GM12873 (cell line): ENCODE measurements at regions not wholly inside any gene's neighbourhood (a gene's known extent, or its start where the extent isn't known, plus 50 kb on each side); places are given as distances from the start of the nearest gene placed in this dataset.

Experiments used
- TF ChIP-seq, protein P1 (sequence below): IDR thresholded peaks from 2 replicates; pipeline ENCODE4 v1.5.1; 2012; ENCODE audit warnings: low read depth, mild to moderate bottlenecking, moderate library complexity, low read length, control low read depth; ENCODE audit not compliant: insufficient read depth; ENCODE audit errors: missing control alignments

DNA sequence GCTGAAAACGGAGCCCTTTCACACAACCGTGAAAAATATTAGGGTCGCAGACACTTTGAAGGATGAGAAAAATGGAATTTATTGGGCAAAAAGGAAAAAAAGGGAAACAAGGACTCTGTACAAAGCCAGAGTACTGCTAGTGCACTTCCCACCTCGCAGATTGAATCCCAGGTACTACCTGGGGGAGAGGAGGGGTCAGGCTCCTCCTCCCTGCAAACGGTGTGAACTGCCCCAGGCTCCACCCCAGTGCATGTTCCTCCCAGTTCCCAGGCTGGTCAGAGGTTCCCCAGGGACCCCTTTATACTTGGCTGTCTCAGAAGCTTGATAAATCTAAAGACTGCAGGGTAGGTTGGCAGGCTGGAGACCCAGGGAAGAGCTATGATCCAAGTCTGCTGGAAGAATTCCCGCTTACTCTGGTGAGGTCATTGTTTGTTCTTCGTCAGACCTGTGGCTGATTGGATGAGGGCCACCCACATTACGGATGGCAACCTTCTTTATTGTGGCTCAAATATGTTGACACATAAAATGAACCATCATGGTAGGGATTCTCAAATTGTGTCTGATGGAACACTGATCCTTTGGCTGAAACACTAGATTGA, 290.4 kb upstream of the POU3F3 start:
- TF ChIP-seq, protein P1, sequence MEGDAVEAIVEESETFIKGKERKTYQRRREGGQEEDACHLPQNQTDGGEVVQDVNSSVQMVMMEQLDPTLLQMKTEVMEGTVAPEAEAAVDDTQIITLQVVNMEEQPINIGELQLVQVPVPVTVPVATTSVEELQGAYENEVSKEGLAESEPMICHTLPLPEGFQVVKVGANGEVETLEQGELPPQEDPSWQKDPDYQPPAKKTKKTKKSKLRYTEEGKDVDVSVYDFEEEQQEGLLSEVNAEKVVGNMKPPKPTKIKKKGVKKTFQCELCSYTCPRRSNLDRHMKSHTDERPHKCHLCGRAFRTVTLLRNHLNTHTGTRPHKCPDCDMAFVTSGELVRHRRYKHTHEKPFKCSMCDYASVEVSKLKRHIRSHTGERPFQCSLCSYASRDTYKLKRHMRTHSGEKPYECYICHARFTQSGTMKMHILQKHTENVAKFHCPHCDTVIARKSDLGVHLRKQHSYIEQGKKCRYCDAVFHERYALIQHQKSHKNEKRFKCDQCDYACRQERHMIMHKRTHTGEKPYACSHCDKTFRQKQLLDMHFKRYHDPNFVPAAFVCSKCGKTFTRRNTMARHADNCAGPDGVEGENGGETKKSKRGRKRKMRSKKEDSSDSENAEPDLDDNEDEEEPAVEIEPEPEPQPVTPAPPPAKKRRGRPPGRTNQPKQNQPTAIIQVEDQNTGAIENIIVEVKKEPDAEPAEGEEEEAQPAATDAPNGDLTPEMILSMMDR = no peak

DNA sequence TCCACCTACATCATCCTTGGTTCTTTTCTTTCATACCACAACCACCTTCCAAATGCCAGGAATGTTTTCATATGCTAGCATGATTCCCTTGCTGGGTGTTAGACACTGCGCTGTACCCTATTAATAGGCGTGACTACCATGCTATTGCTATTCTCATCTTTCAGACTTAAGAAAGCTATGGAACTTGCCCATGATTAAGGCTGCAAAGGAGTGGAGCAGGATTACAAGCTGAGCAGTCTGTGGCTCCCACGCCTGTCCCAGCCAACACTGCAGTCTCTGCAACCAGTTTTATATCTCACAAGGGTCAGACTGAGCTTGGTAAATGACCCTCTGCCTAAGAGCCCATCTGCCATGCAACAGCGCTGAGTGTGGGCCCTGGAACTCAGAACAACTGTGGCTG, 285.7 kb upstream of the POU3F3 start:
- TF ChIP-seq, protein P1 = no peak

DNA sequence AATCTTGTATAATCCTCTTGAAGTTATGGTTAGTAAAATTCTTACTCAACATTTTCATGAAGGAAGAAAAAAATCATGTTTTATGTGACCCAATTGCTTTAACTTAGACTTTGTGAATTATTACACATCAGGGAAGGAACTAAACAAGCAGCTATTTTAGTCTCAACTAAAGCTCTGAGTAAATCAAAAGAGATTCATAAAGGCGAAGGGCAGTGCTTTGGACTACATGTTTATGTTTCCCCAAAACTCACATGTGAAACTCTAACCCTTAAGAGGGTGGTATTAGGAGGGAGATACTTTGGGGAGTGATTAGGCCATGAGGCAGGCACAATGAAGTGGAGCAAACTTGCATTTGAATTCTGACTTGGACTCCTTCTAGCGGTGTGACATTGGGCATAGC, 283.7 kb upstream of the POU3F3 start:
- TF ChIP-seq, protein P1 = no peak

DNA sequence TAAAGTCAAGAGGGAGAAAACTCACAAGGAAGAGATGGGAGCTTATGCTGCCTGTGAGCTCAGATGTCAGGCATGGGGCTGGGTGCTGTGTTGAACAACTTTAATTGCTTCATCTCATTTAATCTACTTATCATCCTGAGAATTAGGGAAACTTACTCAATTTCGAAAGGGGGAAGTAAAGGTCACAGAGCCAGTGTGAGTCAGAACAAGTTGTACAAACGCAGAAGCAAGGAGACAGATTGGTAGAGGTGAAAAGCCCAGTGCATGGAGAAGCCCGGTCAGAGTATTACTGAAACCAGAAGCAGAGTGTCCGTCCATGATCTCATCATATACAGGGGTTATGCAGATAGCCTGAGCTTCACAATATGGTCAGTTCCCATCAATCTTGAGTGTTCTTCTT, 281.1 kb upstream of the POU3F3 start:
- TF ChIP-seq, protein P1 = no peak

DNA sequence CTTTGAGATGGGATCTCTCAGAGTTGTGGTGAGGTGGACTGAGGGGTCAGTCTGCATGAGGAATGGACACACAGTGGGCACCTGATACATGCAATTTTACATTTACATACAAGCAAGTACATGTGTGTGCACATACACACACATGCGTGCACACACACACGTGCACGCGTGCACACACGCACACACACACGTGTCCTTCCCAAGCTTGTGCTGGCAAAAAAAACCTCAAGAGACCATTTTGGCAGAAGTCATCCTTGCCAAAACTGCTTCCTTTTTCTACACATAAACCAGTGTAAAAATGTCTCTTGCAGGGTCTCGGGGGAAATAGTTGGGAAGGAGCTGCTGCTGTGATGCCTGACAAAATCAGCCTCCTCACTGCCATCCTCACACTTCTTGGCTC, 279.5 kb upstream of the POU3F3 start:
- TF ChIP-seq, protein P1 = no peak

DNA sequence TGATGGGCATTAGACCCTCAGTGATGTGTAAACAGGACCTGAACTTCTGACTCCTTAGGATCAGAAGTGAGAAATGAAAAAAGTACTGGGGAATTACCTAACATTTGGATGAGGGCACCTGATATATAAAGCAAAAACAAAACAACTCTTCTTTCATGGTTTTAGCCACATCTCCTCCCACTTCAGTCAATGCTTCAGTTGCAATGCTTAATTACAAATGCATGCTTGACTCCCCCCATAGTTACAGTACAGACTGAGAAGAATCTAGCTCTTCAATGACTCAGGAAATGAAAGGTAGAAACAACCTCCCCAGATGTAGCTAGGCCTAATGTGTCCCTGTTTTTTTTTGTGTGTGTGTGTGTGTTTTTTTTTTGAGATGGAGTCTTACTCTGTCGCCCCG, 276.8 kb upstream of the POU3F3 start:
- TF ChIP-seq, protein P1 = no peak

DNA sequence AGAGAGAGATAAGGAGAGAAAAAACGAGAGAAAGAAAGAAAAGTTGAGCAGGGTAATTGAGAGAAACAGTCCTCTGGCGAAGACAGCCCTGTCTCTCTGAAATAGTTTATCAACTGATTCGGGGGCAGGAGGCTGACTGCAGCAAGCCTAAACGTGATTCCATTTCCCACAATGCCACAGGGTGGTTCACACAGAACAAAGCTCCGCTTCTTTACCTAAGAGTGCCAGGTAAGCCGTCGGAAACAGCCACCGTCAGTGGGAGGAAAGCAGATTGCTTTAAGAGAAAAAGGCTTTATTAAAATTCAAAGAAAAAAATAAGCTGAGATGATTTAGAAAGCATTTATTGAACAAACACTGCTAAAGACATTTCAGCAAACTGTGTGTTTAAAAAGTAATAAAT, 271.4 kb upstream of the POU3F3 start:
- TF ChIP-seq, protein P1 = no peak
